Stomach (tissue), 8 donors: ENCODE measurements at regions not wholly inside any gene's neighbourhood (a gene's known extent, or its start where the extent isn't known, plus 50 kb on each side); places are given as distances from the start of the nearest gene placed in this dataset.

Experiments used
- DNase-seq, 2 donors: peaks; one replicate each; pipeline versions ENCODE4 v3.0.0 to v3.0.0-alpha.2; 2013 to 2019
- H3K27ac ChIP-seq, 5 donors: fragments of 200-600 bp in 4 of 5; sonication (generic) in 4 of 5; one replicate each; pipeline ENCODE4 v1.5.1; 2013 to 2019; ENCODE audit warnings: mild to moderate bottlenecking in 1 of 5, moderate library complexity in 1 of 5
- H3K27me3 ChIP-seq, 3 donors: fragments of 200-600 bp; sonication (generic); one replicate each; pipeline ENCODE4 v1.5.1; 2017 to 2019; ENCODE audit warnings: mixed run types in 1 of 3
- H3K36me3 ChIP-seq, 4 donors: fragments of 200-600 bp; sonication (generic); 1 replicate in 3 of 4; 2 replicates in 1 of 4; pipeline ENCODE4 v1.5.1; 2016 to 2019
- H3K4me1 ChIP-seq, 4 donors: fragments of 200-600 bp; sonication (generic); one replicate each; pipeline ENCODE4 v1.5.1; 2016 to 2019
- H3K4me3 ChIP-seq, 4 donors: fragments of 200-600 bp; sonication (generic) in 3 of 4; one replicate each; pipeline ENCODE4 v1.5.1; 2016 to 2019; ENCODE audit warnings: mild to moderate bottlenecking in 1 of 4
- H3K9me3 ChIP-seq, 4 donors: fragments of 200-600 bp; sonication (generic); one replicate each; pipeline ENCODE4 v1.5.1; 2016 to 2019
- EP300 ChIP-seq: sonication (generic); formaldehyde crosslinking; IDR thresholded peaks from one replicate; pipeline ENCODE4 v1.6.1; 2017; ENCODE audit warnings: antibody characterized with exemption
- POLR2A ChIP-seq, 4 donors: fragments of 450-650 bp; IDR thresholded peaks; one replicate each; pipeline ENCODE4 v1.6.1; 2016; ENCODE audit warnings: antibody characterized with exemption in 4 of 4, control low read depth in 2 of 4, mild to moderate bottlenecking in 1 of 4, moderate library complexity in 1 of 4
- POLR2AphosphoS5 ChIP-seq, 3 donors: sonication (generic); formaldehyde crosslinking; IDR thresholded peaks; one replicate each; pipeline ENCODE4 v1.6.1; 2016; ENCODE audit warnings: antibody characterized with exemption in 3 of 3
- WGBS, 5 donors: extraction: QIAGEN DNeasy Blood & Tissue Kit in 3 of 5; methylation state at CpG; one replicate each; pipeline versions ENCODE4 v1.1.5 to v1.1.7; 2013 to 2018; 5-methylcytosine and 5-hydroxymethylcytosine counted together
- intact Hi-C: fragments of 100-400 bp; cut with DNase I; formaldehyde crosslinking; loops from one replicate; pipeline ENCODE4 v1.15.1; 2023; ENCODE audit warnings: low total_unique reads
- TF ChIP-seq, protein P1 (sequence below), 7 experiments: fragments of 450-650 bp in 4 of 7; fragments of 200-600 bp in 3 of 7; sonication (generic) in 3 of 7; IDR thresholded peaks; one replicate each; pipeline ENCODE4 v1.5.1; 2016 to 2019; ENCODE audit warnings: antibody characterized with exemption in 7 of 7, control low read depth in 2 of 7, mild to moderate bottlenecking in 1 of 7
- donor health status: healthy with polysubstance abuse.
- donor health status: Bipolar disorder and iron deficiency.
- donor health status: healthy.

DNA sequence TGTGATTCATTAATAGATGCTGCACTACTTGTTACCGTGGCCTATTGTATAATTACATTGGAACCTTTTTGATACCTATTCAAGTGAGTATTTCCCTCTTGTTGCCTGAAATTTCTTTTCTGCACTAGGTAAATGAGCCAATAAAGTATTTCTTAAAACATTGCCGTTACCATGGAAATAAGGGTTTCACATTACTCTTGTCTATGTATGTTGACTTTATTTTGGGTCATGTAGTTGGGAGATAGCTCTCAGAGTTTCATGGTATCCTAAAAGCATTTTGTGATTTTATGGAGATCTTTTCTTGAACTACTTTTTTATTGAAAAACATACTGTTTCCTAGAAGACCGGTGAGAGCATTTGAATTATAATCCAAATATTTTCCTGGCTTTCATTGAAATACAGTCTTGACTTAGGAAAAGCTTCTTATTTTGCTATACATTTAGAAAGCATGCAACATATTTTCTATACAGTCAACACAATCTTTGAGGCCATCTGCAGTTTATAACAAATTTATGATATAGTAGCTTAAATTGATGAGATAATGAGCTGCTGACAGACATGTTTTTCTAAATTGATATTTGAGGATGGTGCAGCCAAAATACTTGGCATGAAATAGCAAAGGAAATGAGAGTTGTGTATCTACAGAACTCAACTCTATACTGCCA, 650.4 kb downstream of the RFPL4B start:
- 87 to 95% (median 94%) methylated on average over 3 of the region's 3 CpGs for WGBS, 5 donors

DNA sequence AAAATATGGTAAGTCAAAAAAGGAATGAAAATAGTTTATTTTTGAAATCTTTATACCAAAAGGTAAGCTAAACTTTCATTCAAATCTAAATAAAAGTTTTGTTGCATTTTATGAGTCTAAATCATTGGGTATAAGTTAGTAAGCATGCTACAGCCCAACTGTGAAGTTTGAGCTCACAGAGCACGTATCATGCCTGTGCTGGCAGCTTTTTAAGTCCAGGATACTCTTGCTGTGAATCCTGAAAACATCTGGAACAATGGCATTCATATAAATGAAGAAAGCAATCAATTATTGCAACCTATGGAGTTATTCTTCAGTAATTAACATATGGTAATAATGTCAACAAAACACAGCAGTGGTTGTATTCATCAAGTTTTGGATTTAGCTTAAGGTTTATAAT, 656.9 kb downstream of the RFPL4B start:
- 69 to 87% (median 81%) methylated on average over 1 of the region's 1 CpG for WGBS, 5 donors
- no peak overlapping the region for H3K4me3 ChIP-seq
- no peak for DNase-seq
- H3K27ac ChIP-seq, result no peak overlapping the region
- no peaks in the 10 kb centered on the region for H3K27me3 ChIP-seq
- H3K4me1 ChIP-seq, result no peaks in the 10 kb centered on the region
- intact Hi-C loops, result no loop called here
- no peaks in the 10 kb centered on the region for H3K36me3 ChIP-seq
- H3K9me3 ChIP-seq, result no peaks in the 10 kb centered on the region
- TF ChIP-seq POLR2A (IDR thresholded peaks at IDR 0.05) (no peak), POLR2AphosphoS5 (IDR thresholded peaks at IDR 0.05) (no peak), EP300 (no peak)
- TF ChIP-seq, protein P1, sequence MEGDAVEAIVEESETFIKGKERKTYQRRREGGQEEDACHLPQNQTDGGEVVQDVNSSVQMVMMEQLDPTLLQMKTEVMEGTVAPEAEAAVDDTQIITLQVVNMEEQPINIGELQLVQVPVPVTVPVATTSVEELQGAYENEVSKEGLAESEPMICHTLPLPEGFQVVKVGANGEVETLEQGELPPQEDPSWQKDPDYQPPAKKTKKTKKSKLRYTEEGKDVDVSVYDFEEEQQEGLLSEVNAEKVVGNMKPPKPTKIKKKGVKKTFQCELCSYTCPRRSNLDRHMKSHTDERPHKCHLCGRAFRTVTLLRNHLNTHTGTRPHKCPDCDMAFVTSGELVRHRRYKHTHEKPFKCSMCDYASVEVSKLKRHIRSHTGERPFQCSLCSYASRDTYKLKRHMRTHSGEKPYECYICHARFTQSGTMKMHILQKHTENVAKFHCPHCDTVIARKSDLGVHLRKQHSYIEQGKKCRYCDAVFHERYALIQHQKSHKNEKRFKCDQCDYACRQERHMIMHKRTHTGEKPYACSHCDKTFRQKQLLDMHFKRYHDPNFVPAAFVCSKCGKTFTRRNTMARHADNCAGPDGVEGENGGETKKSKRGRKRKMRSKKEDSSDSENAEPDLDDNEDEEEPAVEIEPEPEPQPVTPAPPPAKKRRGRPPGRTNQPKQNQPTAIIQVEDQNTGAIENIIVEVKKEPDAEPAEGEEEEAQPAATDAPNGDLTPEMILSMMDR (IDR thresholded peaks at IDR 0.05), result no peak

More for the DNA sequence above, 650.4 kb downstream of the RFPL4B start:
- H3K4me1 ChIP-seq, result no peaks in the 10 kb centered on the region
- TF ChIP-seq POLR2AphosphoS5 (IDR thresholded peaks at IDR 0.05), result no peak
- TF ChIP-seq EP300, result no peak
- no peak for TF ChIP-seq POLR2A (IDR thresholded peaks at IDR 0.05)
- no peak overlapping the region for H3K4me3 ChIP-seq
- H3K9me3 ChIP-seq, result no peaks in the 10 kb centered on the region
- no peaks in the 10 kb centered on the region for H3K27me3 ChIP-seq
- intact Hi-C loops, result no loop called here
- DNase-seq, result no peak
- H3K36me3 ChIP-seq, result no peaks in the 10 kb centered on the region
- no peak overlapping the region for H3K27ac ChIP-seq

DNA sequence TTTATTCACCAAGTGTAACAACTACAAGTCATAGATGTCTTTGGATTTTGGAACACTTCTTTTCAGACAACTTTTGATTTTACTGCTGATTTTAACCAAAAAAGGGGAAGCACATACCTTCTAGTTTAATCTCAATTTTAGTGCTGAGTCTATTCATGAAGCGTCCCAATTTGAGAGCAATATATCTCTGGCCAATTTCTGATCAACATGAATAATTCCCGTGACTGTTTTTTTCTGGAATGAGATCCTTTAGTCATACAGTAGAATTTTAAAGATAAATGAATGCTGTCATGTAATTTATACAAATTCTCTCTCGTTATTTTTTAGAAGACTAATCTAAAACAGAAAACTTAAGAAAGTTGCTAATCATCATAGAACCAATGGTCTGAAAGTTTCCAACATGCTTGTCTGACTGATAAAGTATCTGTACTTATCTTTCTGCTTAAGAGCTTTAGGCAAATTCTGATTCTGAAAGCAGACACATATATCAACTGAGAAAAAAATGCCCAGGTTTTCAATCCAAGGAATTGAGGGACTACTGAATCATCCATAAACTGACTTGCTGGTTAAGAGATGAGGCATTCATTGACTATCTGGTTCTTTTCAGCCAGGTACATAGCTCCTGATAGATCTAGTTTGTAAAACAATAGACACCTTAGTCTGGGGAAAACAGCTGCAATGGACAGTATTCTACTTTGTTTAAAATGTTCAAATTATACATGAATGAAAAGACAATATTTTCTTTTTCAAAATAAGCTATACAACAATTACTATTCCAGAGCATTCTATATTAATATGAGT, 657.5 kb downstream of the RFPL4B start:
- Histone ChIP-seq H3K27me3 (no peaks in the 10 kb centered on the region), H3K9me3 (no peaks in the 10 kb centered on the region), H3K4me3 (no peak overlapping the region), H3K4me1 (no peaks in the 10 kb centered on the region), H3K36me3 (no peaks in the 10 kb centered on the region), H3K27ac (no peak overlapping the region)
- intact Hi-C loops, result no loop called here
- no peak for DNase-seq
- 62 to 66% (median 64%) methylated on average over 3 of the region's 3 CpGs for WGBS, 5 donors
- TF ChIP-seq POLR2A (IDR thresholded peaks at IDR 0.05), result no peak
- TF ChIP-seq EP300, result no peak
- no peak for TF ChIP-seq POLR2AphosphoS5 (IDR thresholded peaks at IDR 0.05)
- TF ChIP-seq, protein P1 (IDR thresholded peaks at IDR 0.05), result no peak

DNA sequence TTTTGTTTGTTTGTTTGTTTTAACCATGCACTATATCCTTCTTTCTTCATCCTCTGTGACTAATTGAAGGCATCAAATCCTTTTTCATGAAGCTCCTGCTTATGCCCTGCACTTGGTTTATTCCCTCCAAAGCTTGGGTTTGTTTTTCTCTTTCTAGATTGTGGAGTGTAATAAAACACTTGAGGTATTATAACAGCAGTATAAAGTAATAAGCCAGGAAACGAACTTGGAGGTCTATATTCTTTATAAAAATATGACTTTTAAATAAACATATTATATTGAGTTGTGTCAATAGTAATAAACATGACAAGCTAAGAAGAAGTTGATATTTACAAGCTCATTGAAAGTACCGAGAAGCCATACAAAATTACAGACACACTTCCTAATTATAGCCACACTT, 659.4 kb downstream of the RFPL4B start:
- Histone ChIP-seq H3K4me1 (no peaks in the 10 kb centered on the region), H3K27ac (no peak overlapping the region), H3K27me3 (no peaks in the 10 kb centered on the region), H3K9me3 (no peaks in the 10 kb centered on the region), H3K4me3 (no peak overlapping the region), H3K36me3 (no peaks in the 10 kb centered on the region)
- intact Hi-C loops, result no loop called here
- DNase-seq, result no peak
- 76 to 79% (median 78%) methylated on average over 2 of the region's 2 CpGs for WGBS, 5 donors
- no peak for TF ChIP-seq POLR2A (IDR thresholded peaks at IDR 0.05)
- TF ChIP-seq POLR2AphosphoS5 (IDR thresholded peaks at IDR 0.05), result no peak
- TF ChIP-seq, protein P1 (IDR thresholded peaks at IDR 0.05), result no peak
- TF ChIP-seq EP300, result no peak
